ENCODE measurements at regions not wholly inside any gene's neighbourhood (a gene's known extent, or its start where the extent isn't known, plus 50 kb on each side); places are given as distances from the start of the nearest gene placed in this dataset.

GRCh38 chr18:30016179-30016578 lies 1026.4 kb downstream of the DSC3 start:
- DNase-seq (ENCODE audit: low read depth) = peak; percentile 36
- TF ChIP-seq, protein P1, sequence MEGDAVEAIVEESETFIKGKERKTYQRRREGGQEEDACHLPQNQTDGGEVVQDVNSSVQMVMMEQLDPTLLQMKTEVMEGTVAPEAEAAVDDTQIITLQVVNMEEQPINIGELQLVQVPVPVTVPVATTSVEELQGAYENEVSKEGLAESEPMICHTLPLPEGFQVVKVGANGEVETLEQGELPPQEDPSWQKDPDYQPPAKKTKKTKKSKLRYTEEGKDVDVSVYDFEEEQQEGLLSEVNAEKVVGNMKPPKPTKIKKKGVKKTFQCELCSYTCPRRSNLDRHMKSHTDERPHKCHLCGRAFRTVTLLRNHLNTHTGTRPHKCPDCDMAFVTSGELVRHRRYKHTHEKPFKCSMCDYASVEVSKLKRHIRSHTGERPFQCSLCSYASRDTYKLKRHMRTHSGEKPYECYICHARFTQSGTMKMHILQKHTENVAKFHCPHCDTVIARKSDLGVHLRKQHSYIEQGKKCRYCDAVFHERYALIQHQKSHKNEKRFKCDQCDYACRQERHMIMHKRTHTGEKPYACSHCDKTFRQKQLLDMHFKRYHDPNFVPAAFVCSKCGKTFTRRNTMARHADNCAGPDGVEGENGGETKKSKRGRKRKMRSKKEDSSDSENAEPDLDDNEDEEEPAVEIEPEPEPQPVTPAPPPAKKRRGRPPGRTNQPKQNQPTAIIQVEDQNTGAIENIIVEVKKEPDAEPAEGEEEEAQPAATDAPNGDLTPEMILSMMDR (IDR thresholded peaks at IDR 0.05; ENCODE audit: insufficient read depth, low read depth, low read length, missing control alignments) = no peak
- H3K4me3 ChIP-seq (ENCODE audit: low read length) = no peak overlapping the region

- TF ChIP-seq, protein P1 (IDR thresholded peaks at IDR 0.05; ENCODE audit: insufficient read depth, low read depth, low read length, missing control alignments) = no peak
- DNase-seq (ENCODE audit: low read depth) = no peak
- no peak overlapping the region for H3K4me3 ChIP-seq (ENCODE audit: low read length)
These were observed 1037.6 kb downstream of the DSC3 start for GRCh38 chr18:30004965-30005364.

DNA sequence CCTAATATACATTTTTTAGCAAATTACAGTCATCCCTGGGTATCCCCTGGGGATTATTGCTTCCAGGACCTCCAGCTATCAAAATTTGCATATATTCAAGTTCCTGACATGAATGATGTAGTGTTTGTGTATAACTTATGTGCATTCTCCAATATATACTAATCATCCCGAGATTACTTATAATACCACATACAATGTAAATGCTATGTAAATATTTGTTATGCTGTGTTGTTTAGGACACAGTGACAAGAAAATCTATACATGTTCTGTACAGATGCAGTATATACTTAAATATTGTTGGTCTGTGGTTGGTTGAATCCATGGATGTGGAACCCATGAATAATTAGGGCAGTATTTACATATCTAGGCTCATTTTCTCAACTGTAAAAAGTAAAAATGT lies 1060.3 kb downstream of the DSC3 start:
- no peak overlapping the region for H3K4me3 ChIP-seq (ENCODE audit: low read length)
- DNase-seq (ENCODE audit: low read depth) = no peak
- TF ChIP-seq, protein P1 (IDR thresholded peaks at IDR 0.05; ENCODE audit: insufficient read depth, low read depth, low read length, missing control alignments) = no peak

GRCh38 chr18:29979881-29980280 lies 1062.7 kb downstream of the DSC3 start:
- no peak overlapping the region for H3K4me3 ChIP-seq (ENCODE audit: low read length)
- peak; percentile 35 for DNase-seq (ENCODE audit: low read depth)
- TF ChIP-seq, protein P1 (IDR thresholded peaks at IDR 0.05; ENCODE audit: insufficient read depth, low read depth, low read length, missing control alignments) = no peak

GRCh38 chr18:29969876-29970275 lies 1072.7 kb downstream of the DSC3 start:
- no peak overlapping the region for H3K4me3 ChIP-seq (ENCODE audit: low read length)
- TF ChIP-seq, protein P1 (IDR thresholded peaks at IDR 0.05; ENCODE audit: insufficient read depth, low read depth, low read length, missing control alignments) = no peak
- no peak for DNase-seq (ENCODE audit: low read depth)

DNA sequence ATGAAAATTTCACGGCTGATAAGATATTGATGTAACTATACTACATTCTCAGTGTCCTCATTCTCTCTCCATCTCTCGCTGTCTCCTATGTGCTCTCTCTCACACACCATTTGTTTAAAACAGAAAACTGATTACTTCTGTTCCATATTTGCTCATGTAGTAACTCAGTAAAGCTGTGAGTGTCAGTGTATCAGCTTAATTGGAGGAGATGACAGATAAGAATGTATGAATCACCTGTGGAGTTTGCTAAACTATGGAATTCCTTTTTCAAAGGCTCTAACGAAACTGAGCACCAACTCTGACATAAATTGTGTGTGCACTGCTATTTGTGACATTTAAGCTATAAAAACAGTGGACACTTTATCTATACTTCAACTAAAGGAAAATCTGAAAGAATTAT lies 1080.0 kb downstream of the DSC3 start:
- peak; percentile 60 for DNase-seq (ENCODE audit: low read depth)
- no peak overlapping the region for H3K4me3 ChIP-seq (ENCODE audit: low read length)
- TF ChIP-seq, protein P1 (IDR thresholded peaks at IDR 0.05; ENCODE audit: insufficient read depth, low read depth, low read length, missing control alignments) = no peak

DNA sequence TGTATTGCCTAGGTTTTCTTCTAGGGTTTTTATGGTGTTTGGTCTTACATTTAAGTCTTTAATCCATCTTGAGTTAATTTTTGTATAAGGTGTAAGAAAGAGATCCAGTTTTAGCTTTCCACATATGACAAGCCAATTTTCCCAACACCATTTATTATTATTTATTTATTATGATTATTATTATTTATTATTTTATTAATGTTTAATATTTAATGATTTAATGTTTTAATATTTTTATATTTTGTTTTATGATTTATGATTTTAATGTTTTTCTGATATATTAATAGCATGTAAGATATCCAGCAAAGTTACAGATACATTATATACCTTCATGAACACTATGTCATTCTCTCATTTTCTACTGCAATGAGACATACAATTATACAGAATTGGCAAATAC lies 1082.0 kb downstream of the DSC3 start:
- no peak overlapping the region for H3K4me3 ChIP-seq (ENCODE audit: low read length)
- TF ChIP-seq, protein P1 (IDR thresholded peaks at IDR 0.05; ENCODE audit: insufficient read depth, low read depth, low read length, missing control alignments) = no peak
- DNase-seq (ENCODE audit: low read depth) = no peak
